ENCODE measurements at regions not wholly inside any gene's neighbourhood (a gene's known extent, or its start where the extent isn't known, plus 50 kb on each side); places are given as distances from the start of the nearest gene placed in this dataset.

DNA sequence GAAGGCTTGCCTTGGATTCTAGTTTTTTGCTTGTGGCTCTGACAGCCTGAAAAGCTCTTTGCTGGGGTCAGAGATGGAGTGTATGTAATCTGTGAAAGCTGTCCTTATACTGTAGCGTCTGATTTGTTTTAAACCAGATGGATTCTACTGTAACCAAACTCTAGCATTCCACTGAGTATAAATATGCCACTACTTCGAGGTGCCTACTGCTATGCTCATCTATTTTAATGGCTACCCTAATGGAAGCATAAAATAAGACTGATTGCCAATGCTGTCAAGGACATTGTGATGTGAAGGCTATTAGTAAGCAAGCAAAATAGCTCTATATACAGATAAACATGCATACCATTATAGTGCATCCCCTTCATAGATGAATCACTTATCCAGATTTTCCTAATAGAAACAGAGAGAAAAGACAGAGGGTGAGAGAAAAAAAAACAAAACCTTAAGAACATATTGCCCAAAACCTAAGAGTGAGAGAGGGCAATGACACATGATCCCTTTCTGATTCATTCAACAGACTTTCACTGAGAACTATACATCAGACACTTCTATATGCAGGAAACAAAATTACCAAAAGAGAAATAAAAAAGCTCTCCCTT is 1025.8 kb upstream of the LCORL start:
- TF ChIP-seq, protein P1, sequence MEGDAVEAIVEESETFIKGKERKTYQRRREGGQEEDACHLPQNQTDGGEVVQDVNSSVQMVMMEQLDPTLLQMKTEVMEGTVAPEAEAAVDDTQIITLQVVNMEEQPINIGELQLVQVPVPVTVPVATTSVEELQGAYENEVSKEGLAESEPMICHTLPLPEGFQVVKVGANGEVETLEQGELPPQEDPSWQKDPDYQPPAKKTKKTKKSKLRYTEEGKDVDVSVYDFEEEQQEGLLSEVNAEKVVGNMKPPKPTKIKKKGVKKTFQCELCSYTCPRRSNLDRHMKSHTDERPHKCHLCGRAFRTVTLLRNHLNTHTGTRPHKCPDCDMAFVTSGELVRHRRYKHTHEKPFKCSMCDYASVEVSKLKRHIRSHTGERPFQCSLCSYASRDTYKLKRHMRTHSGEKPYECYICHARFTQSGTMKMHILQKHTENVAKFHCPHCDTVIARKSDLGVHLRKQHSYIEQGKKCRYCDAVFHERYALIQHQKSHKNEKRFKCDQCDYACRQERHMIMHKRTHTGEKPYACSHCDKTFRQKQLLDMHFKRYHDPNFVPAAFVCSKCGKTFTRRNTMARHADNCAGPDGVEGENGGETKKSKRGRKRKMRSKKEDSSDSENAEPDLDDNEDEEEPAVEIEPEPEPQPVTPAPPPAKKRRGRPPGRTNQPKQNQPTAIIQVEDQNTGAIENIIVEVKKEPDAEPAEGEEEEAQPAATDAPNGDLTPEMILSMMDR (conservative IDR thresholded peaks at IDR 0.05): no peak
- no peak for TF ChIP-seq EZH2 (IDR thresholded peaks at IDR 0.05; ENCODE audit: low read depth)

Data from PC-9 (cell line).